A549 (cell line): ENCODE measurements at regions not wholly inside any gene's neighbourhood (a gene's known extent, or its start where the extent isn't known, plus 50 kb on each side); places are given as distances from the start of the nearest gene placed in this dataset.
A peak's percentile ranks its signal among the peaks of the same experiment; 100 is the strongest.

Source experiments
- ATAC-seq, 2 experiments: fragments of 200-7000 bp in 1 of 2; fragments of >200 bp in 1 of 2; cut with Nextera tagmentation in 1 of 2; cut with Tn5 transposase in 1 of 2; 3 replicates each; pipeline versions ENCODE4 v1.8.0 to v1.9.1; 2018 to 2020; ENCODE audit warnings: mild to moderate bottlenecking in 1 of 2, moderate library complexity in 1 of 2
- CTCF ChIA-PET: fragments of 300-600 bp; sonication (Branson Sonifier 250); formaldehyde crosslinking; extraction: SDS; loops from one replicate; lab custom pipeline; 2021; ENCODE audit warnings: antibody characterized with exemption, inconsistent platforms; lab: Yijun Ruan, JAX
- POLR2A ChIA-PET: fragments of 350-600 bp; formaldehyde crosslinking; extraction: SDS; loops from one replicate; lab custom pipeline; 2021; ENCODE audit warnings: antibody characterized with exemption, inconsistent platforms; lab: Yijun Ruan, JAX
- DNase-seq, 2 experiments: peaks; one replicate each; pipeline versions ENCODE4 v3.0.0 to v3.0.0-alpha.2; 2011 to 2016; ENCODE audit warnings: low read depth in 1 of 2, low spot score in 1 of 2
- FAIRE-seq: peaks from 2 replicates; lab custom pipeline; 2011; peaks lifted over from hg19 to GRCh38; lab: Jason Lieb, UNC
- H3K27ac ChIP-seq, 2 experiments: fragments of >200 bp; sonication (Bioruptor Twin); formaldehyde crosslinking; 3 replicates each; pipeline ENCODE4 v1.5.1; 2016 to 2017
- H3K4me1 ChIP-seq: fragments of >200 bp; sonication (Bioruptor Twin); formaldehyde crosslinking; 3 replicates; pipeline ENCODE4 v1.6.1; 2016
- H3K4me2 ChIP-seq: fragments of >200 bp; sonication (Bioruptor Twin); formaldehyde crosslinking; 3 replicates; pipeline ENCODE4 v1.6.1; 2016
- H3K4me3 ChIP-seq: fragments of >200 bp; sonication (Bioruptor Twin); formaldehyde crosslinking; 3 replicates; pipeline ENCODE4 v1.5.1; 2016
- H3K9me3 ChIP-seq: fragments of >200 bp; sonication (Bioruptor Twin); formaldehyde crosslinking; 3 replicates; pipeline ENCODE4 v1.6.1; 2016
- ATOH8 ChIP-seq: fragments of 250-450 bp; sonication (Bioruptor Pico); IDR thresholded peaks from 2 replicates; pipeline ENCODE4 v1.5.0; 2020; ENCODE audit warnings: low read depth, mild to moderate bottlenecking, moderate library complexity
- CTCF ChIP-seq: fragments of >200 bp; sonication (Bioruptor Twin); formaldehyde crosslinking; IDR thresholded peaks from 3 replicates; pipeline ENCODE4 v1.5.1; 2016
- E2F6 ChIP-seq: IDR thresholded peaks from 2 replicates; pipeline ENCODE4 v1.6.1; 2012; ENCODE audit warnings: low read depth, borderline replicate concordance
- HDAC2 ChIP-seq: fragments of 200-600 bp; sonication (generic); IDR thresholded peaks from 2 replicates; pipeline ENCODE4 v1.6.1; 2016
- HES2 ChIP-seq: fragments of >200 bp; sonication (Bioruptor Twin); formaldehyde crosslinking; IDR thresholded peaks from 2 replicates; pipeline ENCODE4 v1.6.1; 2016
- JUN ChIP-seq, 2 experiments: fragments of >200 bp; sonication (Bioruptor Twin); formaldehyde crosslinking; IDR thresholded peaks; 2 replicates in 1 of 2; 3 replicates in 1 of 2; pipeline ENCODE4 v1.6.1; 2016 to 2017
- MAFK ChIP-seq: fragments of 450-650 bp; IDR thresholded peaks from 2 replicates; pipeline ENCODE4 v1.6.1; 2014; ENCODE audit not compliant: partially characterized antibody
- MAX ChIP-seq: IDR thresholded peaks from 2 replicates; pipeline ENCODE4 v1.6.1; 2012
- MAZ ChIP-seq: fragments of 150-350 bp; IDR thresholded peaks from 2 replicates; pipeline ENCODE4 v1.6.1; 2014; ENCODE audit warnings: antibody characterized with exemption, low read depth, low read length, borderline replicate concordance
- PBX3 ChIP-seq: IDR thresholded peaks from 2 replicates; pipeline ENCODE4 v1.6.1; 2012
- POLR2A ChIP-seq: IDR thresholded peaks from 2 replicates; pipeline ENCODE4 v1.6.1; 2012; ENCODE audit warnings: mild to moderate bottlenecking, low read length
- POLR2AphosphoS2 ChIP-seq: conservative IDR thresholded peaks from 2 replicates; pipeline ENCODE4 v1.6.1; 2012; ENCODE audit warnings: low read length, improper control_type of control experiment, inconsistent platforms
- SMC3 ChIP-seq: fragments of >200 bp; sonication (Bioruptor Twin); formaldehyde crosslinking; IDR thresholded peaks from 3 replicates; pipeline ENCODE4 v1.6.1; 2018; ENCODE audit warnings: inconsistent platforms
- TFCP2L1 ChIP-seq: fragments of 250-450 bp; sonication (Bioruptor Pico); IDR thresholded peaks from 2 replicates; pipeline ENCODE4 v1.5.0; 2021; ENCODE audit warnings: mild to moderate bottlenecking
- ZC3H11A ChIP-seq: fragments of 450-650 bp; IDR thresholded peaks from 2 replicates; pipeline ENCODE4 v1.6.1; 2014; ENCODE audit warnings: antibody characterized with exemption, mild to moderate bottlenecking
- ZFP36 ChIP-seq: fragments of 450-650 bp; IDR thresholded peaks from 2 replicates; pipeline ENCODE4 v1.6.1; 2014; ENCODE audit warnings: borderline replicate concordance; ENCODE audit not compliant: partially characterized antibody
- ZNF302 ChIP-seq: fragments of 250-450 bp; sonication (Bioruptor Pico); IDR thresholded peaks from 2 replicates; pipeline ENCODE4 v1.9.0; 2021; ENCODE audit warnings: inconsistent platforms, mild to moderate bottlenecking, moderate library complexity
- WGBS: methylation state at CpG from one replicate; pipeline ENCODE4 v1.1.6; 2017; ENCODE audit errors: missing lambda C conversion rate; 5-methylcytosine and 5-hydroxymethylcytosine counted together

GRCh38 chr15:25514522-25514921, 75.7 kb upstream of the UBE3A start:
- ATAC-seq (no peak), FAIRE-seq (no peak), DNase-seq (no peak)
- no peak for TF ChIP-seq HDAC2
- no peak for TF ChIP-seq E2F6
- TF ChIP-seq POLR2AphosphoS2 = no peak
- TF ChIP-seq TFCP2L1 (CRISPR knock-in tag) = no peak
- TF ChIP-seq ZFP36 = no peak
- Histone ChIP-seq H3K27ac (no peak overlapping the region), H3K9me3 (no peaks in the 10 kb centered on the region), H3K4me2 (no peak overlapping the region), H3K4me3 (no peak overlapping the region), H3K4me1 (no peaks in the 10 kb centered on the region)
- ChIA-PET CTCF (no interaction called here), POLR2A (no interaction called here)
- 6% methylated on average over 2 of the region's 9 CpGs for WGBS

GRCh38 chr15:25512957-25513356, 74.1 kb upstream of the UBE3A start:
- ChIA-PET POLR2A (no interaction called here), CTCF (no interaction called here)
- Histone ChIP-seq H3K4me1 (no peaks in the 10 kb centered on the region), H3K4me2 (no peak overlapping the region), H3K27ac (no peak overlapping the region), H3K4me3 (no peak overlapping the region), H3K9me3 (no peaks in the 10 kb centered on the region)
- ATAC-seq (no peak), DNase-seq (no peak), FAIRE-seq (no peak)
- TF ChIP-seq ZC3H11A (no peak), PBX3 (no peak), MAZ (no peak), SMC3 (no peak)
- 5% methylated on average over 3 of the region's 3 CpGs for WGBS

GRCh38 chr15:25510146-25510545, 71.3 kb upstream of the UBE3A start:
- DNase-seq = no peak
- WGBS = 48% methylated on average over 4 of the region's 4 CpGs
- no peak overlapping the region for H3K27ac ChIP-seq
- TF ChIP-seq E2F6 (no peak), JUN (IDR thresholded peaks at IDR 0.05) (no peak), MAX (no peak), CTCF (no peak), HES2 (no peak)
- TF ChIP-seq, all 56 proteins: peak for 0
- no peaks in the 10 kb centered on the region for H3K9me3 ChIP-seq
- CTCF ChIA-PET = interaction anchor here (0.7 to 4.2 kb wide), 3 partner anchors 22 to 750 kb away, joined by 3 to 19 read pairs (median 5); no protein-coding TSS in a partner anchor
- POLR2A ChIA-PET = no interaction called here
- H3K4me1 ChIP-seq = no peaks in the 10 kb centered on the region
- H3K4me2 ChIP-seq = no peak overlapping the region
- no peak overlapping the region for H3K4me3 ChIP-seq
- ATAC-seq = no peak
- no peak for FAIRE-seq

GRCh38 chr15:25509703-25510102, 70.9 kb upstream of the UBE3A start:
- H3K4me1 ChIP-seq = no peaks in the 10 kb centered on the region
- ChIA-PET POLR2A (no interaction called here), CTCF (interaction anchor here (0.7 to 4.2 kb wide), 5 partner anchors 23 to 751 kb away, joined by 3 to 19 read pairs (median 5); no protein-coding TSS in a partner anchor)
- no peak overlapping the region for H3K27ac ChIP-seq
- 19% methylated on average over 4 of the region's 4 CpGs for WGBS
- ATAC-seq (no peak), FAIRE-seq (no peak), DNase-seq (no peak)
- TF ChIP-seq ZNF302 (CRISPR knock-in tag) = no peak
- no peak for TF ChIP-seq CTCF
- TF ChIP-seq ATOH8 (CRISPR knock-in tag) = no peak
- TF ChIP-seq HDAC2 = no peak
- TF ChIP-seq POLR2A = no peak
- TF ChIP-seq MAFK = peak; percentile 33
- no peak for TF ChIP-seq JUN (IDR thresholded peaks at IDR 0.05)
- H3K4me2 ChIP-seq = no peak overlapping the region
- H3K4me3 ChIP-seq = no peak overlapping the region
- H3K9me3 ChIP-seq = no peaks in the 10 kb centered on the region
